GM19467 (cell line): ENCODE measurements at regions not wholly inside any gene's neighbourhood (a gene's known extent, or its start where the extent isn't known, plus 50 kb on each side); places are given as distances from the start of the nearest gene placed in this dataset.
"Not testable (repeated sequence)": the region's sequence is repeated elsewhere in the genome, so short reads cannot be mapped to it uniquely, and the experiment has no call there.

ENCODE experiments used
- ATAC-seq: cut with Tn5 transposase; IDR thresholded peaks from one replicate; pipeline ENCODE4 v1.9.1; 2021; ENCODE audit warnings: mild to moderate bottlenecking, moderate library complexity; ENCODE audit not compliant: unreplicated experiment

DNA sequence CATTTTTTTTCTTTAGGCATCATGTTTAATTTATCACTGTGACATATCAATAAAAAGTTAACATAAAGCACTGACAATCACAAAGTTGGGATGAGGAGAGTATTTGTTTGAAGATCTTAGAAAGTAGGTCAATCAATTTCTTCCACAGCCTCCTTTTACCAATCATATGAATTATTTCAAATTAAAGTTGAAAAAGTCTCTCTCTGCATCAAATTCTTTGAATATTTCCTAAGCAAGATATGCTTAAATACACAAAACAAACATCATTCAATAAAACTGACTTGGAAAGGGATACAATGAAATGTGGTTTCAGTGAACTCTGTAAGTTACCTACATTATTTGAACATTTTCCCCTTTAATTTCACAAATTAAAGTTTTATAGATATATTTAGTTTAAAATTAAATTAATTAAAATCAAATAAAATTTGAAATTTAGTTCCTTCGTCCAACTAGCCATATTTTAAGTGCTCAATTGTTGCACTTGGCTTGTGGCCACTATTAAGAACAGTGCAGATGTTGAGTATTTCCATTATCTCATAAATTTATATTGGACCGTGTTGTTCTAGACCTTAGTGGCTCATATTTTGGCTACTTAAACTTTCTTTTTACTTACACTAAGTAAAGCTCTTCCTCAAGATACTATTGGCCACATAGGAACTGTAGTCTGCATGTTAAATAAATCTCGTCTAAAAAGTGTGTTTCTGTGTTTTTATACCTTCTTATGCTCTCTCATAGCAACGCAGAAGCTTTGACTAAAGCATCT, 949.7 kb upstream of the NUDT12 start:
- no peak for ATAC-seq

DNA sequence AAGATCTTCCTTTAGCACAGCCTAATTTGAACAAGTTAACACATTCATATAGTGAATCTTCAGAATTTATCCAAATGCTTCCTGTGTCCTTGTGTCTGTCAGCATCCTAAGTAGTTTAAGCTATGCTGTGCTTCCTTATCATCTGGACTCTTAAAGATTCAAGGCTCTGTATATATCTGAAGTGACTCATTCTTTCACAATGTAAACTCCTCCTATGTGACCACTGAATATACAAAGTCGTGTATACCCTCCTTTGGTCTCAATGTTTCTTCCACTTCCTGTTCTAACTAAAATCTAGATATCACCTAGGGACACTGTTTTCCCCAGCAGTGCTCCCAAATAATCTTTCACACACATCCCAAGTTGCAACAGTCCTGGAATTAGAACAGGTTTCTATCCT, 935.7 kb upstream of the NUDT12 start:
- ATAC-seq = no peak

GRCh38 chr5:104494083-104494482, 931.5 kb upstream of the NUDT12 start:
- no peak for ATAC-seq

GRCh38 chr5:104472811-104473210, 910.2 kb upstream of the NUDT12 start:
- no peak for ATAC-seq

DNA sequence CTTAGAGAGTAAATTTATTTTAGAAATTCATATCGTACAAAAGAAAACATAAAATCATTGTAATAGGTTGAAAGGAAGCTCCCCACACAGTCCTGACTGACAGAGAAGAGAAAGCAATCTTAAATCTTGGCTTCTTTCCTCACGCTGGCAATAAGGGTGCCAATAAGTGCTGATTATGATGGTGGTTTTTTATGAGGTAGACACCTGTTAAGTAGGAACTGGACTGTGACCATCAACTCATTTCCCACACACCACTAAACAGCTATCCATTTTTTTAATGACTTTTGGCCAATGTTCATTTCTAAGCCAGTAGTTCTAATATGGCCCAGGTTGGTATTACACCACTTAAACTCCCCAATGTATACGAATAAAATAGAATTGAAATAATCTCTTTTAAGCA, 893.5 kb upstream of the NUDT12 start:
- no peak for ATAC-seq

- no peak for ATAC-seq
These were observed 890.0 kb upstream of the NUDT12 start for GRCh38 chr5:104452550-104452949.

GRCh38 chr5:104451911-104452310, 889.3 kb upstream of the NUDT12 start:
- not testable (repeated sequence) for ATAC-seq

- no peak for ATAC-seq
These were observed 882.1 kb upstream of the NUDT12 start for GRCh38 chr5:104444656-104445055.

GRCh38 chr5:104443706-104444105, 881.1 kb upstream of the NUDT12 start:
- no peak for ATAC-seq

DNA sequence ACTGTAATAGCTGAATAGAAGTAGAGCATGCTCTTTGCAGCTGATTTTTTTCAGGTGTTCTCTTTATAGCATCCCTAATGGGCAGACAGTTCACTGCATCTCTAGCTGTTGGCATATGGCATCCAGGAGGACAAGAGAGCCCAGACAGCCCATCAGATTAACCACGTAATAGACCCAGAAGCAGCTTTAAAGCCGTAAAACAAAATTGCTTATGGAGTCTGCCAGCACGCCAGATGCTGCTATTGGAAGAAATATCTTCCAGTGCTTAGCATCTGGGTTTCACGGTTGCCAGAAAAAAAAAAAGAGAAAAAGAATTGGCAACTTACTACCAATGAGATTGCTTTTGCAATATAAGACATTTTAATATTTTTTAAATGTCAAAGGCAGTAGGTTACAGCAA, 869.4 kb upstream of the NUDT12 start:
- ATAC-seq = no peak

DNA sequence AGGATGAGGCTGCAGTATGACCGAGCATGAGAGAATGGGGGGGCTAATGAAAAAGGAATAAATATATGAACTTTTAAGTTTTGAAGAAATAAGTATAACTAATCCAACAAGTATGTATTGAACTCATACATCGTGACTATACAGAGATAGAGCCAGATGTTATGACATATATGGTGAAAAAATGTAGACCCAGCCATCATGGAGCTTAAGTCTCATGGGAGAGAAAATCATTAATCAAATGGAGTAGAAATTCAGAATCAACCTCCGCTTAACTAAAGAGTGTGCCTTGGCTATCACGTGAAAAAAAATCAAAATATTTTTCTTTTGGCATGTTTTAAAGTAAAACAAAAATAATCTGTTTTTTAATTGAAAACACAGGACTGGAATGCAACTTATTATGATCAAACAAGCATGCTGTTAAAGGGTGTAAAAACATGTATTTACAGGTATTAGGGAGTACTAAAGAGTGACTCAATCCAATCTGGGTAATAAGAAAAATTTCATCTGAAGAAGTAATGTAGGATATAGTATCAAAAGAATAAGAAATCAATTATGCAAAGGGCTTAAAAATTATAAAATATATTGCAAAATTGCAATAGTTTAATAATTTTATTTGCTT, 868.5 kb upstream of the NUDT12 start:
- ATAC-seq = no peak

GRCh38 chr5:104429911-104430310, 867.3 kb upstream of the NUDT12 start:
- ATAC-seq = no peak

DNA sequence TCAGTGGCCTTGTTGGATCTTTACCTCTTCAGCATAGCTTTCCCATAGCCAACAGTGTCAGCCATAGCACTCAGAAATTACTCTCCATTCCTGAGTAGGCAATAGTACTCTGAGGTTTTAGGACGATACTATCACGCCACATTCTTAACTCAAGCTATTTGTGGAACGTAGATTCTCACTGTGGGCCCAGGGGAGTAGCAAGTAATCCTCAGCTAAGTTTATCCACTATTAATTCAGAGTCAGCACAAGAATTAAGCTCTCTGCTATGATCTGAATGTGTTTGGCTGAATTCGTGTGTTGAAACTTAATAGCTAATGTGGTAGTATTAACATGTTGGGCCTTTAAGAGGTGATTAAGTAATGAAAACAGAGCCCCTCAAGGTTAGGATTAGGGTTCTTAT, 858.8 kb upstream of the NUDT12 start:
- no peak for ATAC-seq

DNA sequence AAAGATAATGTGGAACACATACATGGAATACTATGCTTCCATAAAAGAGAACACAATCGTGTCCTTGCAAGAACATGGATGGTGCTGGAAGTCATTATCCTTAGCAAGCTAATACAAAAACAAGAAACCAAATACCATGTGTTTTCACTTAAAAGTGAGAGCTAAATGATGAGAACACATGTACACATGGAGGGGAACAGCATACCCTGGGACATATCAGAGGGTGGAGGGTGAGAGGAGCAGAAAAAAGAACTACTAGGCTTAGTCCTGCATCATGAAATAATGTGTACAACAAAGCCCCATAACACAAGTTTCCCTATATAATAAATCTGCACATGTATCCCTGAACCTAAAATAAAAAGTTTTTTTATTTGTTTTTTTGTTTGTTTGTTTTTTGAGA, 855.5 kb upstream of the NUDT12 start:
- no peak for ATAC-seq

GRCh38 chr5:104412649-104413240, 850.2 kb upstream of the NUDT12 start:
- ATAC-seq = no peak

- no peak for ATAC-seq
These were observed 838.4 kb upstream of the NUDT12 start for GRCh38 chr5:104400941-104401340.

GRCh38 chr5:104385906-104386305, 823.3 kb upstream of the NUDT12 start:
- ATAC-seq = no peak

DNA sequence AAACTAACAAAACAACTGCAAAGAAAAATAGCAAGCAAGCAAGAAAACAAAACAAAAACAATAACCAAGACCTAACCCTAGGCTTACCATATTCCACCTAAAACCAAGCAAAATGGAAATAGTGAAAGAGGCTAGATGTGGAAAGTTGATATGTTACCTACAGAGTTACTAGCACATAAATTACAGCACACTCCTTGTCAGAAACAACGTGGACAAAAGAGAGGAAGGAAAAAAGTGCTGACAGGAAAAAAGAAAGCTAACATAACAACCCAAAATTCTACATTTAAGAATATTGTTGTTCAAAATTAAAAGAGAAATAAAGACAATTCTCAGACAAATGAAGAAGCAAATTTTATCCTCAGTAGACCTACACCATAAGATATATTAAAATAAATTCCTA, 812.8 kb upstream of the NUDT12 start:
- ATAC-seq = no peak

GRCh38 chr5:104372796-104373195, 810.2 kb upstream of the NUDT12 start:
- no peak for ATAC-seq

GRCh38 chr5:104372376-104372775, 809.8 kb upstream of the NUDT12 start:
- ATAC-seq = no peak

- no peak for ATAC-seq
These were observed 807.9 kb upstream of the NUDT12 start for GRCh38 chr5:104370523-104370922.

DNA sequence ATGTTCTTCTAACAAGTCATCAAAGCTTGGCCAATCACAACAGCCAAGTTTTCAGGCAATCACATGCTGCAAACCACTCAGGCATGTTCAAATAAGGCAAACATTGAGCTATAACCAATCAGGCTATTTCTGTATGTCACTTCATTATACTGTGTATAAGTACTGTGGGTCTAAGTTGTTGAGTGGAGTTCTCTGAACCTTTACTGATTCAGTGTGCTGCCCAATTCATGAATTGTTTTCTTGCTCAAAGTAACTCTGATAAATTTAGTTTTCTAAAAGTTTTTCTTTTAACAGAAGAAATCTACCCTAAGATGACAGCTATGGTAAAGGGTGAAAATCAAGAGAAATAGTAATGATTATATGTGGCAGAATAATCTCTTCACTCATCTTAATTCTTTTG, 805.4 kb upstream of the NUDT12 start:
- no peak for ATAC-seq
